ENCODE measurements at regions not wholly inside any gene's neighbourhood (a gene's known extent, or its start where the extent isn't known, plus 50 kb on each side); places are given as distances from the start of the nearest gene placed in this dataset.

DNA sequence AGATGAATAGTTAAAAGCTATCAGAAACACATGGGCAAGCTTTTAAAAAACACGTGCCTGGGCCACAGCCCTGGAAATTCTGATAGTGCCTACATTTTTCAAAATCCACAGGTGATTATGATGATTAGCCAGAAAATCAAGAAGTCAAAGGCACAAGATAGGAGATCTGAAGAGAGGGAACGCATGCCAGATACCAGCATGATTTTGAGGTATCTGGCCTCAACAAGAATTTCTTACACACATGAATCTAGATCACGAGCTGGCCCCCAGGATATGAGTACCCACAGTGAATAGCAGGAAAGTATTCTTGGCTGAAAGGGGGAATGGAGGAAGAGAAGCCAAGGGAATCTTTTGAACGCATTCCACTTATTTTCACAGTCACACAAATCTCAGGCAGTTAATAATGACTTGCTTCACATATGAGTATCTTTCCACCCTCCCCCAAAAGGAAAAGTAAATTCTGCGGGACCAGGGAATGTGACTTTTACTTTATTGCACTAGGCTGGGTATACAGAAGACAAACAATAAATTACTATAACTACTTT is 438.2 kb downstream of the BCAT1 start:
- TF ChIP-seq, protein P1, sequence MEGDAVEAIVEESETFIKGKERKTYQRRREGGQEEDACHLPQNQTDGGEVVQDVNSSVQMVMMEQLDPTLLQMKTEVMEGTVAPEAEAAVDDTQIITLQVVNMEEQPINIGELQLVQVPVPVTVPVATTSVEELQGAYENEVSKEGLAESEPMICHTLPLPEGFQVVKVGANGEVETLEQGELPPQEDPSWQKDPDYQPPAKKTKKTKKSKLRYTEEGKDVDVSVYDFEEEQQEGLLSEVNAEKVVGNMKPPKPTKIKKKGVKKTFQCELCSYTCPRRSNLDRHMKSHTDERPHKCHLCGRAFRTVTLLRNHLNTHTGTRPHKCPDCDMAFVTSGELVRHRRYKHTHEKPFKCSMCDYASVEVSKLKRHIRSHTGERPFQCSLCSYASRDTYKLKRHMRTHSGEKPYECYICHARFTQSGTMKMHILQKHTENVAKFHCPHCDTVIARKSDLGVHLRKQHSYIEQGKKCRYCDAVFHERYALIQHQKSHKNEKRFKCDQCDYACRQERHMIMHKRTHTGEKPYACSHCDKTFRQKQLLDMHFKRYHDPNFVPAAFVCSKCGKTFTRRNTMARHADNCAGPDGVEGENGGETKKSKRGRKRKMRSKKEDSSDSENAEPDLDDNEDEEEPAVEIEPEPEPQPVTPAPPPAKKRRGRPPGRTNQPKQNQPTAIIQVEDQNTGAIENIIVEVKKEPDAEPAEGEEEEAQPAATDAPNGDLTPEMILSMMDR (IDR thresholded peaks at IDR 0.05; ENCODE audit: low read depth, low read length), result no peak
- TF ChIP-seq EZH2phosphoT487 (IDR thresholded peaks at IDR 0.05; ENCODE audit: low read depth), result no peak

All from OCI-LY3 (cell line).